Panc1 (cell line): ENCODE measurements at regions not wholly inside any gene's neighbourhood (a gene's known extent, or its start where the extent isn't known, plus 50 kb on each side); places are given as distances from the start of the nearest gene placed in this dataset.

Experiments used
- ATAC-seq: fragments of 200-7000 bp; cut with Tn5 transposase; 2 replicates; pipeline ENCODE4 v1.9.1; 2020; ENCODE audit warnings: mild to moderate bottlenecking, moderate library complexity
- BruUV-seq: library from RNA; stranded (reverse); fragments of 400-500 nt; replicated peaks from 2 replicates; lab custom pipeline; 2021; lab: Mats Ljungman, UMichigan
- CTCF ChIA-PET: fragments of 300-600 bp; sonication (Branson Sonifier 250); formaldehyde crosslinking; loops from one replicate; lab custom pipeline; 2022; ENCODE audit warnings: antibody characterized with exemption; lab: Charles Lee
- POLR2A ChIA-PET: fragments of 300-600 bp; sonication (Branson Sonifier 250); formaldehyde crosslinking; loops from one replicate; lab custom pipeline; 2022; ENCODE audit warnings: antibody characterized with exemption; lab: Charles Lee
- DNase-seq: peaks from one replicate; pipeline ENCODE4 v3.0.0-alpha.2; 2010; ENCODE audit warnings: low read depth, low spot score
- H3K27ac ChIP-seq: 2 replicates; pipeline ENCODE4 v1.5.1; 2011; ENCODE audit warnings: mild to moderate bottlenecking, low read length, inconsistent platforms
- H3K27me3 ChIP-seq: fragments of 200-500 bp; sonication (Bioruptor generic); 2 replicates; pipeline ENCODE4 v1.6.0; 2014; ENCODE audit warnings: low read length, inconsistent platforms; ENCODE audit not compliant: control insufficient read depth, insufficient read depth
- H3K36me3 ChIP-seq: fragments of 200-500 bp; sonication (Bioruptor generic); 2 replicates; pipeline ENCODE4 v1.5.1; 2014; ENCODE audit warnings: inconsistent platforms, mild to moderate bottlenecking, low read length, moderate library complexity; ENCODE audit not compliant: control insufficient read depth, insufficient read depth
- H3K4me1 ChIP-seq: 2 replicates; pipeline ENCODE4 v1.5.1; 2011; ENCODE audit warnings: inconsistent platforms, mild to moderate bottlenecking, low read length, moderate library complexity; ENCODE audit not compliant: control insufficient read depth, insufficient read depth
- H3K4me3 ChIP-seq, 2 experiments: 2 replicates each; pipeline ENCODE4 v1.5.1; 2011 to 2012; ENCODE audit warnings: low read depth in 2 of 2, low read length in 2 of 2, mild to moderate bottlenecking in 2 of 2, inconsistent platforms in 1 of 2, moderate library complexity in 1 of 2
- H3K9me3 ChIP-seq: fragments of 200-500 bp; sonication (Bioruptor generic); 2 replicates; pipeline ENCODE4 v1.5.1; 2014; ENCODE audit warnings: low read depth, mild to moderate bottlenecking, inconsistent platforms, low read length, moderate library complexity; ENCODE audit not compliant: control insufficient read depth, insufficient read depth
- CTCF ChIP-seq: fragments of 450-650 bp; IDR thresholded peaks from 2 replicates; pipeline ENCODE4 v1.5.1; 2017; ENCODE audit warnings: mild to moderate bottlenecking
- POLR2AphosphoS5 ChIP-seq: IDR thresholded peaks from 2 replicates; pipeline ENCODE4 v1.6.1; 2012; ENCODE audit warnings: mild to moderate bottlenecking, low read depth, low read length, moderate library complexity
- REST ChIP-seq, 2 experiments: IDR thresholded peaks; 2 replicates each; pipeline ENCODE4 v1.6.1; 2011 to 2012; ENCODE audit warnings: low read depth in 2 of 2, control low read depth in 1 of 2, low read length in 1 of 2, mild to moderate bottlenecking in 1 of 2, moderate library complexity in 1 of 2; ENCODE audit not compliant: insufficient read depth in 1 of 2
- SIN3A ChIP-seq: IDR thresholded peaks from 2 replicates; pipeline ENCODE4 v1.6.1; 2012; ENCODE audit warnings: low read depth, mild to moderate bottlenecking, low read length, moderate library complexity, borderline replicate concordance; ENCODE audit not compliant: insufficient read depth
- TCF7L2 ChIP-seq: IDR thresholded peaks from 2 replicates; pipeline ENCODE4 v1.6.1; 2011; ENCODE audit warnings: mild to moderate bottlenecking, low read depth, low read length, inconsistent platforms
- in situ Hi-C: cut with HindIII; loops from 2 replicates; pipeline ENCODE4 v1.10.0; 2016; ENCODE audit warnings: low sequenced_read_pairs, low pct_unique_long_range_greater_than_20kb
- intact Hi-C: fragments of 100-400 bp; cut with micrococcal nuclease; formaldehyde crosslinking; loops from one replicate; pipeline ENCODE4 v1.10.0; 2022; ENCODE audit not compliant: unreplicated experiment

DNA sequence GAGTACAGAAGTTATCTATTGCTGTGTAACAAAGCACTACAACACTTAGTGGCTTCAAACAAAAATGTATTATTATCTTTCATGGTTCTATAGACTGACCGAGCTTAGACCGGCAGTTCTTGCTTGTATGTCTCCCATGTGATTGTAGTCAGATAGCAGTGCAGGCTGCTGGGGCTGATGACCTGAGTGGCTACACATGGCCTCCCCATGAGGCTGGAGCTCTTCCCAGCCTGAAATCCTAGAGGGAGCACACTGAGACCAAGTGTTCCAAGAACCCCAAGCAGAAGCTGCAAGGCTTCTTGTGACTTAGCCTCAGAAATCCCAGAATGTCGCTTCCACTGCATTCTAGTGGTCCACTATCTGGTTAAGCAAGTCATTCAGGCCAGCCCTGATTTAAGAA is 141.2 kb upstream of the TLE3 start:
- Histone ChIP-seq H3K27ac (no peak overlapping the region), H3K36me3 (no peaks in the 10 kb centered on the region), H3K4me3 (no peak overlapping the region), H3K9me3 (no peaks in the 10 kb centered on the region), H3K27me3 (no peaks in the 10 kb centered on the region), H3K4me1 (no peaks in the 10 kb centered on the region)
- BruUV-seq, result no TSS peak
- ATAC-seq (no peak), DNase-seq (no peak)
- ChIA-PET CTCF (interaction anchor here (0.6 kb wide), 1 partner anchor 27 kb away, joined by 4 read pairs; no protein-coding TSS in a partner anchor), POLR2A (interaction anchor here (0.6 kb wide), 1 partner anchor 61 kb away, joined by 3 read pairs; no protein-coding TSS in a partner anchor)
- in situ Hi-C loops, result no loop called here
- TF ChIP-seq POLR2AphosphoS5, result no peak
- TF ChIP-seq REST (IDR thresholded peaks at IDR 0.05; ENCODE audit: insufficient read depth in 1 of 2, low read depth in 2 of 2, low read length in 1 of 2), result no peak
- TF ChIP-seq TCF7L2, result no peak
- TF ChIP-seq SIN3A, result no peak
- TF ChIP-seq CTCF, result no peak
- intact Hi-C loops, result no loop called here

- no peaks in the 10 kb centered on the region for H3K9me3 ChIP-seq
- intact Hi-C loops, result no loop called here
- no peaks in the 10 kb centered on the region for H3K4me1 ChIP-seq
- ChIA-PET CTCF (no interaction called here), POLR2A (no interaction called here)
- H3K27ac ChIP-seq, result no peak overlapping the region
- no peak overlapping the region for H3K4me3 ChIP-seq
- ATAC-seq, result no peak
- no peaks in the 10 kb centered on the region for H3K36me3 ChIP-seq
- no TSS peak for BruUV-seq
- H3K27me3 ChIP-seq, result no peaks in the 10 kb centered on the region
- TF ChIP-seq REST (IDR thresholded peaks at IDR 0.05; ENCODE audit: insufficient read depth in 1 of 2, low read depth in 2 of 2, low read length in 1 of 2), result no peak
- TF ChIP-seq SIN3A, result no peak
- no peak for TF ChIP-seq CTCF
- no peak for TF ChIP-seq TCF7L2
- TF ChIP-seq POLR2AphosphoS5, result no peak
- in situ Hi-C loops, result no loop called here
- DNase-seq, result no peak
Observed at GRCh38 chr15:70237626-70238025, 139.9 kb upstream of the TLE3 start.
